ENCODE measurements at regions not wholly inside any gene's neighbourhood (a gene's known extent, or its start where the extent isn't known, plus 50 kb on each side); places are given as distances from the start of the nearest gene placed in this dataset.

- FAIRE-seq: no peak
- no peaks in the 10 kb centered on the region for H3K23me2 ChIP-seq (ENCODE audit: low read depth, low read length)
- no peak for DNase-seq (ENCODE audit: low read depth in 1 of 2, low spot score in 2 of 2)
- no peak overlapping the region for H2BK15ac ChIP-seq (ENCODE audit: low read length)
- no peaks in the 10 kb centered on the region for H4K20me1 ChIP-seq (replicated peaks in 1 of 2; ENCODE audit: control insufficient read depth in 1 of 2, insufficient read depth in 2 of 2, low read length in 2 of 2)
- no peak overlapping the region for H3K4me3 ChIP-seq (ENCODE audit: extremely low read depth in 1 of 4, insufficient read depth in 2 of 4, low read depth in 3 of 4, low read length in 4 of 4)
- no peak overlapping the region for H3K4ac ChIP-seq (replicated peaks; ENCODE audit: insufficient read length, low read depth, low read length)
- H2AK5ac ChIP-seq (ENCODE audit: low read depth, low read length): no peak overlapping the region
- WGBS, 2 experiments (ENCODE audit: extremely low coverage in 1 of 2, insufficient coverage in 1 of 2, insufficient read length in 1 of 2, insufficient replicate concordance in 2 of 2, low coverage in 1 of 2, low lambda C conversion rate in 2 of 2, missing lambda C conversion rate in 1 of 2): 94% methylated on average over 4 of the region's 4 CpGs; no CpG with 5 or more reads in 1 of the 2 experiments
- no peaks in the 10 kb centered on the region for H3K79me2 ChIP-seq (ENCODE audit: control insufficient read depth in 1 of 2, insufficient read depth in 2 of 2, low read length in 2 of 2)
- no peak overlapping the region for H4K5ac ChIP-seq (ENCODE audit: insufficient read length, low read depth, low read length)
- no peak overlapping the region for H2AFZ ChIP-seq (ENCODE audit: low read length)
- peaks cover 0 to 1% (median 0%) of the 10 kb centered on the region in 4 experiments; a peak in 1 of 7 replicates for H3K27me3 ChIP-seq (replicated peaks in 1 of 4; ENCODE audit: control insufficient read depth in 3 of 4, extremely low read depth in 1 of 4, insufficient read depth in 3 of 4, low read length in 3 of 4)
- POLR2A ChIA-PET (ENCODE audit: partially characterized antibody): no interaction called here
- no peaks in the 10 kb centered on the region for H3K79me1 ChIP-seq (ENCODE audit: low read depth, low read length)
- H2BK5ac ChIP-seq (ENCODE audit: low read depth, low read length): no peak overlapping the region
- CTCF ChIA-PET (ENCODE audit: partially characterized antibody): interaction anchor here (0.6 kb wide), 1 partner anchor 1029 kb away, joined by 3 read pairs; no protein-coding TSS in a partner anchor
- no peak overlapping the region for H2BK20ac ChIP-seq (ENCODE audit: low read length)
- H2BK12ac ChIP-seq (ENCODE audit: low read depth, low read length): no peak overlapping the region
- no peak overlapping the region for H4K8ac ChIP-seq (ENCODE audit: extremely low read depth, insufficient read depth, low read length)
- H3K56ac ChIP-seq (replicated peaks; ENCODE audit: insufficient read length, low read depth, low read length): no peak overlapping the region
- H3K14ac ChIP-seq (ENCODE audit: insufficient read length): no peak overlapping the region
- no peak overlapping the region for H3K27ac ChIP-seq (ENCODE audit: low read depth, low read length)
- TF ChIP-seq SUZ12 (IDR thresholded peaks at IDR 0.05; ENCODE audit: low read length) (no peak), RBBP5 (IDR thresholded peaks at IDR 0.05; ENCODE audit: borderline replicate concordance, low read depth, low read length) (no peak), SP1 (IDR thresholded peaks at IDR 0.05; ENCODE audit: low read depth, low read length) (no peak), KDM5A (IDR thresholded peaks at IDR 0.05; ENCODE audit: low read length) (no peak), FOSL1 (IDR thresholded peaks at IDR 0.05; ENCODE audit: insufficient read depth, low read depth, low read length) (no peak), ZNF274 (IDR thresholded peaks at IDR 0.05; ENCODE audit: borderline replicate concordance, extremely low read depth, low read length) (no peak), CBX8 (IDR thresholded peaks at IDR 0.05; ENCODE audit: borderline replicate concordance, low read depth, low read length) (no peak)
- TF ChIP-seq, protein P1, sequence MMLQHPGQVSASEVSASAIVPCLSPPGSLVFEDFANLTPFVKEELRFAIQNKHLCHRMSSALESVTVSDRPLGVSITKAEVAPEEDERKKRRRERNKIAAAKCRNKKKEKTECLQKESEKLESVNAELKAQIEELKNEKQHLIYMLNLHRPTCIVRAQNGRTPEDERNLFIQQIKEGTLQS (IDR thresholded peaks at IDR 0.05; ENCODE audit: insufficient read depth, low read depth, low read length): no peak
- no peak overlapping the region for H3K9ac ChIP-seq (replicated peaks in 1 of 4; ENCODE audit: extremely low read depth in 1 of 4, low read depth in 3 of 4, low read length in 3 of 4)
- H3K9me3 ChIP-seq (ENCODE audit: insufficient read depth in 2 of 2, low read depth in 1 of 2, low read length in 1 of 2): no peaks in the 10 kb centered on the region
- H3K4me1 ChIP-seq (replicated peaks in 1 of 4; ENCODE audit: control insufficient read depth in 3 of 4, insufficient read depth in 4 of 4, low read length in 3 of 4): peaks cover 0 to 8% (median 2%) of the 10 kb centered on the region in 4 experiments; a peak in 6 of 7 replicates
- no peaks in the 10 kb centered on the region for H3K36me3 ChIP-seq (ENCODE audit: control insufficient read depth in 2 of 4, insufficient read depth in 4 of 4, low read length in 3 of 4)
- no peak overlapping the region for H3K4me2 ChIP-seq (ENCODE audit: insufficient read depth in 1 of 2, low read depth in 2 of 2, low read length in 2 of 2)
- H3K18ac ChIP-seq (ENCODE audit: extremely low read depth, low read length): no peak overlapping the region
- H2BK120ac ChIP-seq (replicated peaks; ENCODE audit: low read depth, low read length): no peak overlapping the region
- no peak overlapping the region for H4K91ac ChIP-seq (replicated peaks; ENCODE audit: insufficient read length, low read length)
- H3K23ac ChIP-seq (ENCODE audit: insufficient read length): no peak overlapping the region
Measured at GRCh38 chr10:117889664-117890063, 157.1 kb downstream of the RAB11FIP2 start.

Data from H1 (cell line).